ENCODE measurements at regions not wholly inside any gene's neighbourhood (a gene's known extent, or its start where the extent isn't known, plus 50 kb on each side); places are given as distances from the start of the nearest gene placed in this dataset.

- in situ Hi-C loops (cut with MboI; ENCODE audit: low sequenced_read_pairs) (no loop called here), dilution Hi-C loops (cut with HindIII; ENCODE audit: low sequenced_read_pairs, unreplicated experiment) (no loop called here), intact Hi-C loops (cut with micrococcal nuclease) (no loop called here)
- Histone ChIP-seq H2BK120ac (ENCODE audit: low read depth, low read length) (no peak overlapping the region), H3K14ac (replicated peaks; ENCODE audit: low read depth, low read length) (no peak overlapping the region), H3K9ac (ENCODE audit: low read depth, low read length) (no peak overlapping the region), H3K4ac (ENCODE audit: low read depth, low read length) (no peak overlapping the region), H4K91ac (ENCODE audit: insufficient read depth, low read depth, low read length) (no peak overlapping the region), H3K4me1 (ENCODE audit: control insufficient read depth, insufficient read depth, low read length) (no peaks in the 10 kb centered on the region), H4K20me1 (ENCODE audit: insufficient read depth, low read length) (no peaks in the 10 kb centered on the region), H2AFZ (replicated peaks; ENCODE audit: low read length, poor library complexity) (no peak overlapping the region), H3K27ac (ENCODE audit: insufficient read depth, low read length) (no peak overlapping the region), H2AK5ac (ENCODE audit: low read depth, low read length) (no peak overlapping the region), H2BK5ac (ENCODE audit: low read depth, low read length, poor library complexity, severe bottlenecking) (no peak overlapping the region), H3K56ac (ENCODE audit: extremely low read depth, insufficient read depth, low read length) (no peak overlapping the region), H3K27me3 (ENCODE audit: control insufficient read depth, insufficient read depth, low read length) (no peaks in the 10 kb centered on the region), H3K36me3 (ENCODE audit: control insufficient read depth, insufficient read depth, low read length) (no peaks in the 10 kb centered on the region), H2BK20ac (ENCODE audit: low read depth, low read length) (no peak overlapping the region), H3K23ac (ENCODE audit: low read depth, low read length) (no peak overlapping the region), H3K9me1 (ENCODE audit: insufficient read depth, low read length) (no peaks in the 10 kb centered on the region), H3K79me1 (ENCODE audit: low read depth in 1 of 2, low read length in 2 of 2) (no peaks in the 10 kb centered on the region), H3K4me3 (ENCODE audit: insufficient read depth, low read depth, low read length) (no peak overlapping the region), H4K8ac (ENCODE audit: low read depth in 2 of 2, low read length in 2 of 2) (no peak overlapping the region), H2AK9ac (replicated peaks; ENCODE audit: low read depth, low read length, poor library complexity) (no peak overlapping the region), H3K18ac (ENCODE audit: low read depth, low read length) (no peak overlapping the region), H3K9me3 (ENCODE audit: control insufficient read depth, insufficient read depth, low read length) (no peaks in the 10 kb centered on the region), H2BK15ac (ENCODE audit: low read depth, low read length) (no peak overlapping the region), H3K4me2 (ENCODE audit: low read depth, low read length) (no peak overlapping the region), H4K5ac (ENCODE audit: low read depth, low read length) (no peak overlapping the region)
- no TSS peak for BruUV-seq (replicated peaks)
- DNase-seq: no peak
- TF ChIP-seq BHLHE40 (IDR thresholded peaks at IDR 0.05; ENCODE audit: low read depth, low read length) (no peak), CEBPB (IDR thresholded peaks at IDR 0.05; ENCODE audit: low read depth, low read length) (no peak), MXI1 (IDR thresholded peaks at IDR 0.05; ENCODE audit: borderline replicate concordance, low read depth, low read length) (no peak), USF2 (IDR thresholded peaks at IDR 0.05; ENCODE audit: low read depth, low read length) (no peak), MAZ (IDR thresholded peaks at IDR 0.05; ENCODE audit: borderline replicate concordance, low read depth, low read length) (no peak), SMC3 (IDR thresholded peaks at IDR 0.05; ENCODE audit: low read depth, low read length) (no peak), MAFK (IDR thresholded peaks at IDR 0.05; ENCODE audit: low read depth, low read length) (no peak), NFE2L2 (IDR thresholded peaks at IDR 0.05; ENCODE audit: low read depth, low read length) (no peak), CHD1 (IDR thresholded peaks at IDR 0.05; ENCODE audit: low read depth, low read length) (no peak)
- no peak for ATAC-seq (ENCODE audit: low read depth)
- POLR2A ChIA-PET (ENCODE audit: unreplicated experiment): no interaction called here
- CTCF ChIA-PET: no interaction called here
- no CpG with 5 or more reads among the region's 2 CpGs for WGBS, 2 experiments (ENCODE audit: extremely low coverage in 2 of 2, insufficient read length in 1 of 2)
Measured at GRCh38 chr11:104584823-104585222, 313.4 kb downstream of the CASP12 start.

All from IMR-90 (cell line).